AG04449 (cell line): ENCODE measurements at regions not wholly inside any gene's neighbourhood (a gene's known extent, or its start where the extent isn't known, plus 50 kb on each side); places are given as distances from the start of the nearest gene placed in this dataset.

Experiments used
- CTCF ChIA-PET: fragments of 350-600 bp; formaldehyde crosslinking; extraction: SDS; loops from one replicate; lab custom pipeline; 2021; ENCODE audit warnings: antibody characterized with exemption; lab: Yijun Ruan, JAX
- POLR2A ChIA-PET: fragments of 400-600, 350-600 bp; formaldehyde crosslinking; extraction: SDS; loops from one replicate; lab custom pipeline; 2020; ENCODE audit warnings: antibody characterized with exemption, inconsistent platforms; lab: Yijun Ruan, JAX
- DNase-seq: peaks from one replicate; pipeline ENCODE4 v3.0.0-alpha.2; 2010; ENCODE audit warnings: low read depth, low spot score
- H3K4me3 ChIP-seq: 2 replicates; pipeline ENCODE4 v1.5.1; 2011; ENCODE audit warnings: low read depth, mild to moderate bottlenecking, control low read depth, low read length
- CTCF ChIP-seq: IDR thresholded peaks from one replicate; pipeline ENCODE4 v1.5.1; 2011; ENCODE audit warnings: mild to moderate bottlenecking, moderate library complexity, low read length, control low read depth, inconsistent platforms; ENCODE audit not compliant: insufficient read depth; ENCODE audit errors: missing control alignments

GRCh38 chr10:10270126-10271050 is 747.3 kb upstream of the CELF2 start:
- TF ChIP-seq CTCF, result no peak
- H3K4me3 ChIP-seq, result no peak overlapping the region
- ChIA-PET POLR2A (no interaction called here), CTCF (no interaction called here)
- DNase-seq, result no peak

- ChIA-PET POLR2A (no interaction called here), CTCF (no interaction called here)
- no peak for DNase-seq
- no peak for TF ChIP-seq CTCF
- H3K4me3 ChIP-seq, result no peak overlapping the region
Observed at GRCh38 chr10:10271639-10272192, 746.0 kb upstream of the CELF2 start.

- TF ChIP-seq CTCF, result no peak
- ChIA-PET CTCF (no interaction called here), POLR2A (no interaction called here)
- no peak for DNase-seq
- no peak overlapping the region for H3K4me3 ChIP-seq
Observed at GRCh38 chr10:10273661-10274060, 744.0 kb upstream of the CELF2 start.

- no peak for DNase-seq
- no peak overlapping the region for H3K4me3 ChIP-seq
- ChIA-PET POLR2A (no interaction called here), CTCF (no interaction called here)
- no peak for TF ChIP-seq CTCF
Observed at GRCh38 chr10:10279906-10280305, 737.8 kb upstream of the CELF2 start.

GRCh38 chr10:10292501-10292900 is 725.2 kb upstream of the CELF2 start:
- DNase-seq, result no peak
- TF ChIP-seq CTCF, result no peak
- ChIA-PET CTCF (no interaction called here), POLR2A (no interaction called here)
- no peak overlapping the region for H3K4me3 ChIP-seq

GRCh38 chr10:10293041-10293440 is 724.6 kb upstream of the CELF2 start:
- POLR2A ChIA-PET, result no interaction called here
- CTCF ChIA-PET, result no interaction called here
- no peak for DNase-seq
- no peak overlapping the region for H3K4me3 ChIP-seq
- TF ChIP-seq CTCF, result no peak
